Neural cell (in vitro differentiated cells): ENCODE measurements at regions not wholly inside any gene's neighbourhood (a gene's known extent, or its start where the extent isn't known, plus 50 kb on each side); places are given as distances from the start of the nearest gene placed in this dataset.

Experiments
- H2AFZ ChIP-seq: fragments of 200-600, 300-800 bp; sonication (generic), shearing (Covaris generic); 2 replicates; pipeline ENCODE4 v1.6.0; 2014; ENCODE audit warnings: low read depth, mild to moderate bottlenecking, antibody characterized with exemption, low read length, moderate library complexity
- H3F3A ChIP-seq: fragments of 200-600 bp; shearing (Covaris generic); 2 replicates; pipeline ENCODE4 v1.6.1; 2016; ENCODE audit warnings: mild to moderate bottlenecking, moderate library complexity, mixed read lengths, antibody characterized with exemption, low read length; ENCODE audit not compliant: insufficient read depth, poor library complexity, severe bottlenecking
- H3K27ac ChIP-seq: fragments of 200-600, 300-800 bp; sonication (generic), shearing (Covaris generic); 2 replicates; pipeline ENCODE4 v1.5.1; 2014; ENCODE audit warnings: mild to moderate bottlenecking, low read length, moderate library complexity
- H3K27me3 ChIP-seq: fragments of 300-800, 200-600 bp; sonication (generic), shearing (Covaris generic); 2 replicates; pipeline ENCODE4 v1.6.0; 2014; ENCODE audit warnings: mild to moderate bottlenecking, low read depth, low read length, moderate library complexity; ENCODE audit not compliant: insufficient read depth
- H3K36me3 ChIP-seq: fragments of 300-800, 200-600 bp; sonication (generic), shearing (Covaris generic); 2 replicates; pipeline ENCODE4 v1.5.1; 2014; ENCODE audit warnings: mild to moderate bottlenecking, antibody characterized with exemption, low read length, moderate library complexity; ENCODE audit not compliant: insufficient read depth
- H3K4me2 ChIP-seq: fragments of 300-800, 200-600 bp; sonication (generic), shearing (Covaris generic); 2 replicates; pipeline ENCODE4 v1.6.0; 2014; ENCODE audit warnings: mild to moderate bottlenecking, low read length
- H3K4me3 ChIP-seq: fragments of 300-800, 200-600 bp; sonication (generic), shearing (Covaris generic); 2 replicates; pipeline ENCODE4 v1.5.1; 2014; ENCODE audit warnings: mild to moderate bottlenecking, low read length, moderate library complexity
- H3K79me2 ChIP-seq: fragments of 200-600 bp; shearing (Covaris generic); replicated peaks from 2 replicates; pipeline ENCODE4 v1.6.0; 2014; ENCODE audit warnings: mild to moderate bottlenecking, low read length, moderate library complexity; ENCODE audit not compliant: insufficient read depth
- H3K9ac ChIP-seq: fragments of 300-800, 200-600 bp; sonication (generic), shearing (Covaris generic); 2 replicates; pipeline ENCODE4 v1.6.1; 2016; ENCODE audit warnings: mild to moderate bottlenecking, low read length, mixed read lengths
- H3K9me2 ChIP-seq: fragments of 200-600 bp; shearing (Covaris generic); 2 replicates; pipeline ENCODE4 v1.6.1; 2016; ENCODE audit warnings: mild to moderate bottlenecking, low read length, mixed read lengths; ENCODE audit not compliant: insufficient read depth
- H3K9me3 ChIP-seq: fragments of 200-600, 300-800 bp; sonication (generic), shearing (Covaris generic); 2 replicates; pipeline ENCODE4 v1.6.1; 2016; ENCODE audit warnings: mild to moderate bottlenecking, mixed run types, low read length, moderate library complexity, mixed read lengths
- H4K20me1 ChIP-seq: fragments of 200-600 bp; shearing (Covaris generic); 2 replicates; pipeline ENCODE4 v1.6.1; 2016; ENCODE audit warnings: mild to moderate bottlenecking, mixed run types; ENCODE audit not compliant: insufficient read depth
- EP300 ChIP-seq: fragments of 450-650 bp; conservative IDR thresholded peaks from 2 replicates; pipeline ENCODE4 v1.6.1; 2014; ENCODE audit warnings: antibody characterized with exemption, mild to moderate bottlenecking, moderate library complexity; ENCODE audit not compliant: poor library complexity, severe bottlenecking
- EZH2 ChIP-seq: fragments of 200-600, 300-800 bp; shearing (Covaris generic), sonication (generic); IDR thresholded peaks from 2 replicates; pipeline ENCODE4 v1.6.1; 2014; ENCODE audit warnings: antibody characterized with exemption, low read length, borderline replicate concordance, mild to moderate bottlenecking; ENCODE audit not compliant: insufficient read depth, poor library complexity, severe bottlenecking
- MXI1 ChIP-seq: fragments of 450-650 bp; conservative IDR thresholded peaks from 2 replicates; pipeline ENCODE4 v1.6.1; 2014; ENCODE audit warnings: antibody characterized with exemption, mild to moderate bottlenecking; ENCODE audit not compliant: poor library complexity, severe bottlenecking
- POLR2AphosphoS5 ChIP-seq: IDR thresholded peaks from 2 replicates; pipeline ENCODE4 v1.6.1; 2012
- RAD21 ChIP-seq: fragments of 450-650 bp; conservative IDR thresholded peaks from 2 replicates; pipeline ENCODE4 v1.6.1; 2014; ENCODE audit warnings: antibody characterized with exemption, mild to moderate bottlenecking, moderate library complexity
- SMC3 ChIP-seq: fragments of 450-650 bp; conservative IDR thresholded peaks from 2 replicates; pipeline ENCODE4 v1.6.1; 2014; ENCODE audit warnings: antibody characterized with exemption, mild to moderate bottlenecking, moderate library complexity; ENCODE audit not compliant: poor library complexity
- TAF1 ChIP-seq: IDR thresholded peaks from 2 replicates; pipeline ENCODE4 v1.6.1; 2012; ENCODE audit warnings: low read depth
- TF ChIP-seq, protein P1 (sequence below): fragments of 450-650 bp; IDR thresholded peaks from 2 replicates; pipeline ENCODE4 v1.5.1; 2014; ENCODE audit warnings: antibody characterized with exemption, mild to moderate bottlenecking, moderate library complexity; ENCODE audit not compliant: poor library complexity, severe bottlenecking
- TF ChIP-seq, protein P2 (sequence below): IDR thresholded peaks from 2 replicates; pipeline ENCODE4 v1.6.1; 2012; ENCODE audit warnings: borderline replicate concordance

DNA sequence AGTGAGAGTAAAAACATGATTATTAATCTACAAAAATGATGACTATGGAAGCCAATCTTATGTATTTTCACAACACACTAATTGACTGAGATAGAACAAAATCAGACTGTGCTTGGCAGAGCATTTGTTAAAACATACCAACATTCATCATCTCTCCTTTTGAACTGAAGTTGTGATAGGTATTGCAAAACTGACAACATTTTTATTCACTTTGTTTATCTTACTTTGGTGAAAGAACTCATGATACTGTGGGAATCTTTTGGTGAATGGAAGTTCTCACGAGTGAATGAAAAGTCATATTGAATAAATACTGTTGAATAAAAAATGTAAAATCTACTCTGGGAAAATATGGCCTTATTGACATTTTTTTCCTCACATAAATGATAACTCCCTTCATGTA is 1430.2 kb upstream of the PIK3C3 start:
- Histone ChIP-seq H3K27ac (no peak overlapping the region), H3K9ac (no peak overlapping the region), H3K36me3 (no peaks in the 10 kb centered on the region), H3F3A (no peaks in the 10 kb centered on the region), H2AFZ (no peak overlapping the region), H3K4me3 (no peak overlapping the region), H3K4me2 (no peak overlapping the region), H3K9me2 (no peaks in the 10 kb centered on the region), H4K20me1 (no peaks in the 10 kb centered on the region), H3K27me3 (no peaks in the 10 kb centered on the region), H3K79me2 (no peaks in the 10 kb centered on the region), H3K9me3 (no peaks in the 10 kb centered on the region)
- TF ChIP-seq EZH2 (no peak), POLR2AphosphoS5 (no peak), TAF1 (no peak), EP300 (no peak), SMC3 (no peak), MXI1 (no peak), RAD21 (no peak)
- TF ChIP-seq, protein P1, sequence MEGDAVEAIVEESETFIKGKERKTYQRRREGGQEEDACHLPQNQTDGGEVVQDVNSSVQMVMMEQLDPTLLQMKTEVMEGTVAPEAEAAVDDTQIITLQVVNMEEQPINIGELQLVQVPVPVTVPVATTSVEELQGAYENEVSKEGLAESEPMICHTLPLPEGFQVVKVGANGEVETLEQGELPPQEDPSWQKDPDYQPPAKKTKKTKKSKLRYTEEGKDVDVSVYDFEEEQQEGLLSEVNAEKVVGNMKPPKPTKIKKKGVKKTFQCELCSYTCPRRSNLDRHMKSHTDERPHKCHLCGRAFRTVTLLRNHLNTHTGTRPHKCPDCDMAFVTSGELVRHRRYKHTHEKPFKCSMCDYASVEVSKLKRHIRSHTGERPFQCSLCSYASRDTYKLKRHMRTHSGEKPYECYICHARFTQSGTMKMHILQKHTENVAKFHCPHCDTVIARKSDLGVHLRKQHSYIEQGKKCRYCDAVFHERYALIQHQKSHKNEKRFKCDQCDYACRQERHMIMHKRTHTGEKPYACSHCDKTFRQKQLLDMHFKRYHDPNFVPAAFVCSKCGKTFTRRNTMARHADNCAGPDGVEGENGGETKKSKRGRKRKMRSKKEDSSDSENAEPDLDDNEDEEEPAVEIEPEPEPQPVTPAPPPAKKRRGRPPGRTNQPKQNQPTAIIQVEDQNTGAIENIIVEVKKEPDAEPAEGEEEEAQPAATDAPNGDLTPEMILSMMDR = no peak
- TF ChIP-seq, protein P2, sequence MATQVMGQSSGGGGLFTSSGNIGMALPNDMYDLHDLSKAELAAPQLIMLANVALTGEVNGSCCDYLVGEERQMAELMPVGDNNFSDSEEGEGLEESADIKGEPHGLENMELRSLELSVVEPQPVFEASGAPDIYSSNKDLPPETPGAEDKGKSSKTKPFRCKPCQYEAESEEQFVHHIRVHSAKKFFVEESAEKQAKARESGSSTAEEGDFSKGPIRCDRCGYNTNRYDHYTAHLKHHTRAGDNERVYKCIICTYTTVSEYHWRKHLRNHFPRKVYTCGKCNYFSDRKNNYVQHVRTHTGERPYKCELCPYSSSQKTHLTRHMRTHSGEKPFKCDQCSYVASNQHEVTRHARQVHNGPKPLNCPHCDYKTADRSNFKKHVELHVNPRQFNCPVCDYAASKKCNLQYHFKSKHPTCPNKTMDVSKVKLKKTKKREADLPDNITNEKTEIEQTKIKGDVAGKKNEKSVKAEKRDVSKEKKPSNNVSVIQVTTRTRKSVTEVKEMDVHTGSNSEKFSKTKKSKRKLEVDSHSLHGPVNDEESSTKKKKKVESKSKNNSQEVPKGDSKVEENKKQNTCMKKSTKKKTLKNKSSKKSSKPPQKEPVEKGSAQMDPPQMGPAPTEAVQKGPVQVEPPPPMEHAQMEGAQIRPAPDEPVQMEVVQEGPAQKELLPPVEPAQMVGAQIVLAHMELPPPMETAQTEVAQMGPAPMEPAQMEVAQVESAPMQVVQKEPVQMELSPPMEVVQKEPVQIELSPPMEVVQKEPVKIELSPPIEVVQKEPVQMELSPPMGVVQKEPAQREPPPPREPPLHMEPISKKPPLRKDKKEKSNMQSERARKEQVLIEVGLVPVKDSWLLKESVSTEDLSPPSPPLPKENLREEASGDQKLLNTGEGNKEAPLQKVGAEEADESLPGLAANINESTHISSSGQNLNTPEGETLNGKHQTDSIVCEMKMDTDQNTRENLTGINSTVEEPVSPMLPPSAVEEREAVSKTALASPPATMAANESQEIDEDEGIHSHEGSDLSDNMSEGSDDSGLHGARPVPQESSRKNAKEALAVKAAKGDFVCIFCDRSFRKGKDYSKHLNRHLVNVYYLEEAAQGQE = no peak

DNA sequence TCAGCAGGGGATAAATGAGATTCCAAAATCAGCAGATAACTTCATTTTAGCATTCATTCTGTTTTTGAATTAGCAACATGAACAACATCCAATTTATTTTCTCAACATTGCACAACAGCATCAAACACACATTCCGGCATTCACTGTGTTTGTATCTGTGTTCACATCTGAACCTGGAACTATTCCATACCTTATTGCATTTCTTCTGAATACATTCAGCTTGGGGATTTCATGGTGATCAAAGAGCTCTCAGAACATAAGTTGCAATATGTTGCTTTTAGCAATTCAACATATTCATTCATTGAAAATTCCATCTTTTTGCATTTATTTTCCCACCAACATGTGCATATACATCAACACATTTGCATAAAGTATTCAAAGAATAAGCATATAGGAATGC is 1431.7 kb upstream of the PIK3C3 start:
- Histone ChIP-seq H3K36me3 (no peaks in the 10 kb centered on the region), H2AFZ (no peak overlapping the region), H3K27ac (no peak overlapping the region), H3K4me3 (no peak overlapping the region), H3K4me2 (no peak overlapping the region), H4K20me1 (no peaks in the 10 kb centered on the region), H3K9me3 (no peaks in the 10 kb centered on the region), H3K79me2 (no peaks in the 10 kb centered on the region), H3K27me3 (no peaks in the 10 kb centered on the region), H3K9ac (no peak overlapping the region), H3F3A (no peaks in the 10 kb centered on the region), H3K9me2 (no peaks in the 10 kb centered on the region)
- TF ChIP-seq, protein P2 = no peak
- TF ChIP-seq SMC3 (no peak), EZH2 (no peak), POLR2AphosphoS5 (no peak), EP300 (no peak), TAF1 (no peak), RAD21 (no peak), MXI1 (no peak)
- TF ChIP-seq, protein P1 = no peak
